IMR-90 (cell line): ENCODE measurements at regions not wholly inside any gene's neighbourhood (a gene's known extent, or its start where the extent isn't known, plus 50 kb on each side); places are given as distances from the start of the nearest gene placed in this dataset.

Experiments used
- ATAC-seq: fragments of 200-7000 bp; cut with Tn5 transposase; 2 replicates; pipeline ENCODE4 v1.9.1; 2020; ENCODE audit warnings: low read depth, mild to moderate bottlenecking, moderate library complexity
- BruUV-seq: library from RNA; stranded (reverse); fragments of 400-500 nt; replicated peaks from 2 replicates; lab custom pipeline; 2021; lab: Mats Ljungman, UMichigan
- CTCF ChIA-PET: fragments of 300-600 bp; formaldehyde crosslinking; extraction: SDS; loops from one replicate; lab custom pipeline; 2021; ENCODE audit warnings: antibody characterized with exemption; lab: Yijun Ruan, JAX
- POLR2A ChIA-PET: fragments of 300-600 bp; sonication (Branson Sonifier 250); formaldehyde crosslinking; loops from one replicate; lab custom pipeline; 2022; ENCODE audit warnings: antibody characterized with exemption; ENCODE audit not compliant: unreplicated experiment; lab: Charles Lee
- DNase-seq: peaks from one replicate; pipeline ENCODE4 v3.0.0; 2013
- H2AFZ ChIP-seq: replicated peaks from 2 replicates; pipeline ENCODE3; 2013; ENCODE audit warnings: low read length, mild to moderate bottlenecking; ENCODE audit not compliant: poor library complexity
- H2AK5ac ChIP-seq: 2 replicates; pipeline ENCODE4 v1.6.1; 2013; ENCODE audit warnings: low read depth, low read length, inconsistent platforms
- H2AK9ac ChIP-seq: replicated peaks from 2 replicates; pipeline ENCODE3; 2013; ENCODE audit warnings: mild to moderate bottlenecking, low read depth, low read length, moderate library complexity; ENCODE audit not compliant: poor library complexity
- H2BK120ac ChIP-seq: 2 replicates; pipeline ENCODE4 v1.6.1; 2013; ENCODE audit warnings: low read depth, low read length, inconsistent platforms
- H2BK15ac ChIP-seq: 3 replicates; pipeline ENCODE4 v1.6.1; 2013; ENCODE audit warnings: low read depth, low read length, inconsistent platforms
- H2BK20ac ChIP-seq: 2 replicates; pipeline ENCODE4 v1.6.1; 2013; ENCODE audit warnings: low read depth, mild to moderate bottlenecking, inconsistent platforms, low read length, moderate library complexity
- H2BK5ac ChIP-seq: 2 replicates; pipeline ENCODE4 v1.6.1; 2013; ENCODE audit warnings: mild to moderate bottlenecking, low read depth, low read length, inconsistent platforms; ENCODE audit not compliant: poor library complexity, severe bottlenecking
- H3K14ac ChIP-seq: replicated peaks from 2 replicates; pipeline ENCODE4 v1.6.1; 2013; ENCODE audit warnings: low read depth, low read length, inconsistent platforms
- H3K18ac ChIP-seq: 2 replicates; pipeline ENCODE4 v1.6.1; 2013; ENCODE audit warnings: low read depth, low read length, control low read depth
- H3K23ac ChIP-seq: 2 replicates; pipeline ENCODE4 v1.6.1; 2013; ENCODE audit warnings: low read depth, low read length, inconsistent platforms
- H3K27ac ChIP-seq: 2 replicates; pipeline ENCODE4 v1.5.1; 2013; ENCODE audit warnings: mild to moderate bottlenecking, control low read depth, low read length; ENCODE audit not compliant: insufficient read depth
- H3K27me3 ChIP-seq: 2 replicates; pipeline ENCODE4 v1.6.1; 2013; ENCODE audit warnings: low read length; ENCODE audit not compliant: control insufficient read depth, insufficient read depth
- H3K36me3 ChIP-seq: 2 replicates; pipeline ENCODE4 v1.6.1; 2013; ENCODE audit warnings: low read length, mixed read lengths; ENCODE audit not compliant: control insufficient read depth, insufficient read depth
- H3K4ac ChIP-seq: 2 replicates; pipeline ENCODE4 v1.6.1; 2013; ENCODE audit warnings: low read depth, low read length, inconsistent platforms
- H3K4me1 ChIP-seq: 2 replicates; pipeline ENCODE4 v1.6.1; 2013; ENCODE audit warnings: low read length, mixed read lengths; ENCODE audit not compliant: control insufficient read depth, insufficient read depth
- H3K4me2 ChIP-seq: 2 replicates; pipeline ENCODE4 v1.6.1; 2013; ENCODE audit warnings: low read depth, mild to moderate bottlenecking, control low read depth, low read length, moderate library complexity
- H3K4me3 ChIP-seq: 2 replicates; pipeline ENCODE4 v1.5.1; 2013; ENCODE audit warnings: low read depth, mild to moderate bottlenecking, control low read depth, low read length, moderate library complexity; ENCODE audit not compliant: insufficient read depth
- H3K56ac ChIP-seq: 2 replicates; pipeline ENCODE4 v1.6.1; 2013; ENCODE audit warnings: low read length, inconsistent platforms; ENCODE audit not compliant: insufficient read depth; ENCODE audit errors: extremely low read depth
- H3K79me1 ChIP-seq, 2 experiments: 2 replicates each; pipeline ENCODE4 v1.6.1; 2013; ENCODE audit warnings: low read length in 2 of 2, inconsistent platforms in 1 of 2, low read depth in 1 of 2
- H3K9ac ChIP-seq: 2 replicates; pipeline ENCODE4 v1.6.1; 2013; ENCODE audit warnings: low read depth, low read length, control low read depth
- H3K9me1 ChIP-seq: 2 replicates; pipeline ENCODE4 v1.6.1; 2013; ENCODE audit warnings: low read length, inconsistent platforms; ENCODE audit not compliant: insufficient read depth
- H3K9me3 ChIP-seq: 2 replicates; pipeline ENCODE4 v1.6.1; 2013; ENCODE audit warnings: low read length; ENCODE audit not compliant: control insufficient read depth, insufficient read depth
- H4K20me1 ChIP-seq: 2 replicates; pipeline ENCODE4 v1.6.1; 2013; ENCODE audit warnings: low read length, inconsistent platforms; ENCODE audit not compliant: insufficient read depth
- H4K5ac ChIP-seq: 2 replicates; pipeline ENCODE4 v1.6.1; 2013; ENCODE audit warnings: mild to moderate bottlenecking, low read depth, low read length, control low read depth
- H4K8ac ChIP-seq, 2 experiments: 2 replicates each; pipeline ENCODE4 v1.6.1; 2013; ENCODE audit warnings: low read depth in 2 of 2, low read length in 2 of 2, control low read depth in 1 of 2, inconsistent platforms in 1 of 2
- H4K91ac ChIP-seq: 2 replicates; pipeline ENCODE4 v1.6.1; 2013; ENCODE audit warnings: low read depth, low read length, inconsistent platforms; ENCODE audit not compliant: insufficient read depth
- CHD1 ChIP-seq: IDR thresholded peaks from 2 replicates; pipeline ENCODE4 v1.6.1; 2012; ENCODE audit warnings: low read depth, low read length, improper control_type of control experiment
- NFE2L2 ChIP-seq: fragments of 150-350 bp; IDR thresholded peaks from 2 replicates; pipeline ENCODE4 v1.6.1; 2016; ENCODE audit warnings: low read depth, mild to moderate bottlenecking, low read length
- WGBS, 2 experiments: methylation state at CpG; one replicate each; pipeline versions ENCODE4 v1.1.5 to v1.1.7; 2013; ENCODE audit warnings: missing lambda C conversion rate in 2 of 2; ENCODE audit not compliant: insufficient read length in 1 of 2; ENCODE audit errors: extremely low coverage in 2 of 2; 5-methylcytosine and 5-hydroxymethylcytosine counted together
- dilution Hi-C: fragments of 300-500 bp; cut with HindIII; formaldehyde crosslinking; loops from one replicate; pipeline ENCODE4 v1.14.3; 2018; ENCODE audit warnings: low sequenced_read_pairs; ENCODE audit not compliant: unreplicated experiment
- in situ Hi-C: fragments of 300-500 bp; cut with MboI; formaldehyde crosslinking; loops from 3 replicates; pipeline ENCODE4 v1.14.3; 2019; ENCODE audit warnings: low sequenced_read_pairs, inconsistent platforms, mixed read lengths
- intact Hi-C: fragments of 100-400 bp; cut with micrococcal nuclease; formaldehyde crosslinking; loops from 2 replicates; pipeline ENCODE4 v1.10.0; 2022

GRCh38 chr4:124565371-124565770 lies 147.2 kb downstream of the ANKRD50 start:
- Histone ChIP-seq H3K4me1 (no peaks in the 10 kb centered on the region), H3K9ac (no peak overlapping the region), H3K36me3 (no peaks in the 10 kb centered on the region), H2BK15ac (no peak overlapping the region), H3K27me3 (no peaks in the 10 kb centered on the region), H3K56ac (no peak overlapping the region), H3K23ac (no peak overlapping the region), H4K20me1 (no peaks in the 10 kb centered on the region), H2BK120ac (no peak overlapping the region), H3K18ac (no peak overlapping the region), H3K9me1 (no peaks in the 10 kb centered on the region), H3K27ac (no peak overlapping the region), H3K4me2 (no peak overlapping the region), H2AFZ (no peak overlapping the region), H4K5ac (no peak overlapping the region), H3K9me3 (no peaks in the 10 kb centered on the region), H3K4me3 (no peak overlapping the region), H2AK5ac (no peak overlapping the region), H3K79me1 (no peaks in the 10 kb centered on the region), H2BK5ac (no peak overlapping the region), H4K91ac (no peak overlapping the region), H4K8ac (no peak overlapping the region), H2BK20ac (no peak overlapping the region), H2AK9ac (no peak overlapping the region), H3K4ac (no peak overlapping the region), H3K14ac (no peak overlapping the region)
- intact Hi-C loops: no loop called here
- DNase-seq: no peak
- ChIA-PET CTCF (no interaction called here), POLR2A (no interaction called here)
- in situ Hi-C loops: no loop called here
- no CpG with 5 or more reads among the region's 4 CpGs for WGBS, 2 experiments
- dilution Hi-C loops: no loop called here
- no peak for TF ChIP-seq NFE2L2
- TF ChIP-seq CHD1: no peak
- no peak for ATAC-seq
- BruUV-seq: no TSS peak
